OCI-LY7 (cell line): ENCODE measurements at regions not wholly inside any gene's neighbourhood (a gene's known extent, or its start where the extent isn't known, plus 50 kb on each side); places are given as distances from the start of the nearest gene placed in this dataset.

Experiments
- CTCF ChIP-seq: fragments of 200-600 bp; sonication (generic); conservative IDR thresholded peaks from 2 replicates; pipeline ENCODE4 v1.5.1; 2014; ENCODE audit warnings: mild to moderate bottlenecking, antibody characterized with exemption, low read length, moderate library complexity, mixed read lengths
- EZH2phosphoT487 ChIP-seq: fragments of 200-600 bp; sonication (generic); IDR thresholded peaks from 2 replicates; pipeline ENCODE4 v1.6.1; 2018; ENCODE audit warnings: low read depth, borderline replicate concordance, mild to moderate bottlenecking, mixed run types, antibody characterized with exemption, low read length, moderate library complexity, mixed read lengths

GRCh38 chr2:128775914-128776285, 457.2 kb upstream of the HS6ST1 start:
- TF ChIP-seq EZH2phosphoT487 (no peak), CTCF (no peak)
